Transverse colon (tissue), 4 donors: ENCODE measurements at regions not wholly inside any gene's neighbourhood (a gene's known extent, or its start where the extent isn't known, plus 50 kb on each side); places are given as distances from the start of the nearest gene placed in this dataset.

Experiments
- DNase-seq: peaks from one replicate; pipeline ENCODE4 v3.0.0-alpha.2; 2019
- H3K27ac ChIP-seq, 4 donors: fragments of 200-600 bp; sonication (generic); 2 replicates each; pipeline ENCODE4 v1.5.1; 2016 to 2018; ENCODE audit warnings: inconsistent platforms in 4 of 4
- H3K27me3 ChIP-seq: fragments of 200-600 bp; sonication (generic); 2 replicates; pipeline ENCODE4 v1.5.1; 2017; ENCODE audit warnings: inconsistent platforms
- H3K36me3 ChIP-seq, 4 donors: fragments of 200-600 bp; sonication (generic); 2 replicates each; pipeline ENCODE4 v1.5.1; 2017 to 2019; ENCODE audit warnings: inconsistent platforms in 4 of 4
- H3K4me1 ChIP-seq, 4 donors: fragments of 200-600 bp; sonication (generic); 2 replicates each; pipeline ENCODE4 v1.5.1; 2017 to 2020; ENCODE audit warnings: inconsistent platforms in 4 of 4
- H3K4me3 ChIP-seq, 4 donors: fragments of 200-600 bp; sonication (generic); 1 replicate in 1 of 4; 2 replicates in 3 of 4; pipeline versions ENCODE4 v1.5.1 to v1.6.1; 2017 to 2019; ENCODE audit warnings: inconsistent platforms in 4 of 4
- H3K9me3 ChIP-seq, 2 donors: fragments of 200-600 bp; sonication (generic); 2 replicates each; pipeline ENCODE4 v1.5.1; 2017 to 2019; ENCODE audit warnings: inconsistent platforms in 2 of 2
- EP300 ChIP-seq: sonication (generic); formaldehyde crosslinking; IDR thresholded peaks from one replicate; pipeline ENCODE4 v1.6.1; 2017; ENCODE audit warnings: antibody characterized with exemption, low read depth
- POLR2A ChIP-seq: fragments of 450-650 bp; IDR thresholded peaks from one replicate; pipeline ENCODE4 v1.6.1; 2016; ENCODE audit warnings: antibody characterized with exemption, mild to moderate bottlenecking, moderate library complexity
- POLR2AphosphoS5 ChIP-seq, 3 donors: sonication (generic); formaldehyde crosslinking; IDR thresholded peaks; one replicate each; pipeline ENCODE4 v1.6.1; 2016; ENCODE audit warnings: antibody characterized with exemption in 3 of 3
- WGBS, 2 donors: methylation state at CpG; one replicate each; pipeline ENCODE4 v1.1.5; 2018; ENCODE audit warnings: low coverage in 1 of 2; 5-methylcytosine and 5-hydroxymethylcytosine counted together
- in situ Hi-C, 4 donors: fragments of 200-750 bp; cut with MboI; loops; one replicate each; pipeline versions ENCODE4 v1.15.0 to v1.15.1; 2017; ENCODE audit warnings: low sequenced_read_pairs in 3 of 4, low pct_ligation_motif_present in 1 of 4, low pct_unique_long_range_greater_than_20kb in 1 of 4
- intact Hi-C: fragments of 100-400 bp; cut with DNase I; formaldehyde crosslinking; loops from one replicate; pipeline ENCODE4 v1.15.1; 2023; ENCODE audit warnings: low total_unique reads
- TF ChIP-seq, protein P1 (sequence below), 5 experiments: fragments of 200-600 bp in 3 of 5; fragments of 450-650 bp in 2 of 5; sonication (generic) in 3 of 5; IDR thresholded peaks; 1 replicate in 2 of 5; 2 replicates in 3 of 5; pipeline ENCODE4 v1.5.1; 2016 to 2017; ENCODE audit warnings: antibody characterized with exemption in 5 of 5, inconsistent platforms in 3 of 5, mild to moderate bottlenecking in 2 of 5, moderate library complexity in 1 of 5

DNA sequence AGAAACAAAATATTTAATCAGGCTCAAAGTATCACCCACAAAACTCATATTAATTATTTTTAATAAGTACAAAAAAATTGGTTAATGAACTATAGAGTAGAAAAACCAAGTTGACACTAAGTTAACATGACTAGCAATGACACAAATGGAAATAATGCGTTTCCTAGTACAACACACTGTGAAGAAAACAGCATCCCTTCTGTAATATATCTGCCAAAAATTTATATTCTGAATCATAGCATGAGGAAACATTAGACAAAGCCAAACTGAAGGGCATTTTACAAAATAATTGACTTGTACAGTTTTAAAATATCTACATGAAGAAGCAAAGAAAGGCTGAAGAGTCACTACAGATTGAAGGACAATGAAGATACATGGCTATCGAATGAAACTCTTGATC lies 477.6 kb upstream of the INTU start:
- in situ Hi-C loops = no loop called here
- H3K4me1 ChIP-seq = no peaks in the 10 kb centered on the region
- H3K36me3 ChIP-seq = no peaks in the 10 kb centered on the region
- no peak for TF ChIP-seq POLR2AphosphoS5 (IDR thresholded peaks at IDR 0.05)
- TF ChIP-seq, protein P1, sequence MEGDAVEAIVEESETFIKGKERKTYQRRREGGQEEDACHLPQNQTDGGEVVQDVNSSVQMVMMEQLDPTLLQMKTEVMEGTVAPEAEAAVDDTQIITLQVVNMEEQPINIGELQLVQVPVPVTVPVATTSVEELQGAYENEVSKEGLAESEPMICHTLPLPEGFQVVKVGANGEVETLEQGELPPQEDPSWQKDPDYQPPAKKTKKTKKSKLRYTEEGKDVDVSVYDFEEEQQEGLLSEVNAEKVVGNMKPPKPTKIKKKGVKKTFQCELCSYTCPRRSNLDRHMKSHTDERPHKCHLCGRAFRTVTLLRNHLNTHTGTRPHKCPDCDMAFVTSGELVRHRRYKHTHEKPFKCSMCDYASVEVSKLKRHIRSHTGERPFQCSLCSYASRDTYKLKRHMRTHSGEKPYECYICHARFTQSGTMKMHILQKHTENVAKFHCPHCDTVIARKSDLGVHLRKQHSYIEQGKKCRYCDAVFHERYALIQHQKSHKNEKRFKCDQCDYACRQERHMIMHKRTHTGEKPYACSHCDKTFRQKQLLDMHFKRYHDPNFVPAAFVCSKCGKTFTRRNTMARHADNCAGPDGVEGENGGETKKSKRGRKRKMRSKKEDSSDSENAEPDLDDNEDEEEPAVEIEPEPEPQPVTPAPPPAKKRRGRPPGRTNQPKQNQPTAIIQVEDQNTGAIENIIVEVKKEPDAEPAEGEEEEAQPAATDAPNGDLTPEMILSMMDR (IDR thresholded peaks at IDR 0.05) = no peak
- TF ChIP-seq POLR2A = no peak
- no peak for TF ChIP-seq EP300
- no peaks in the 10 kb centered on the region for H3K27me3 ChIP-seq
- H3K9me3 ChIP-seq = peaks cover 0 to 7% of the 10 kb centered on the region in 2 donors
- intact Hi-C loops = no loop called here
- 81 to 84% methylated on average over 2 of the region's 2 CpGs for WGBS, 2 donors
- H3K27ac ChIP-seq = no peak overlapping the region
- H3K4me3 ChIP-seq = no peak overlapping the region
- no peak for DNase-seq

GRCh38 chr4:127155555-127155954 lies 477.2 kb upstream of the INTU start:
- Histone ChIP-seq H3K4me1 (no peaks in the 10 kb centered on the region), H3K27me3 (no peaks in the 10 kb centered on the region), H3K4me3 (no peak overlapping the region), H3K36me3 (no peaks in the 10 kb centered on the region), H3K9me3 (peaks cover 0 to 7% of the 10 kb centered on the region in 2 donors), H3K27ac (no peak overlapping the region)
- TF ChIP-seq EP300 (no peak), POLR2AphosphoS5 (IDR thresholded peaks at IDR 0.05) (no peak), POLR2A (no peak)
- TF ChIP-seq, protein P1 (IDR thresholded peaks at IDR 0.05) = no peak
- no peak for DNase-seq
- WGBS, 2 donors = 13 to 30% methylated on average over 1 of the region's 1 CpG
- intact Hi-C loops (no loop called here), in situ Hi-C loops (no loop called here)

DNA sequence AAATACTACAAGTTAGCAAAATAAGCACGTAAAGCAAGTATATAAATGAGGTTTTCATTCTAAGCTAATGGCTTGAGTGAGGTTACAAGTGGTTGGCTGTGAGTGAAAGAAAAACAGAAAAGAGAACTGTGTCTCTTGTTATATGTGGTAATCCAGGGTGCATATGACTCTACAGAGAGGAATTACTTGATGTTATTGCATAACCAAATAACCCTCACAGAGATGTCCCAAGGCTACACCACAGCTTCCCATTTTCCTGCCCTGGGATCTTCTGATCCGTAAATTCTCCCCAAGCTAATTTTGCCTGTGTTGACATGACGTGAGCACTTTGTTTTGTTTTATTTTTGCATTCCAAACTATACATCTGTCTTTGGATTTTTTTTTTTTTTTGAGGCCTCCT lies 470.0 kb upstream of the INTU start:
- Histone ChIP-seq H3K4me1 (no peaks in the 10 kb centered on the region), H3K9me3 (no peaks in the 10 kb centered on the region), H3K36me3 (no peaks in the 10 kb centered on the region), H3K27ac (no peak overlapping the region), H3K4me3 (no peak overlapping the region), H3K27me3 (no peaks in the 10 kb centered on the region)
- no peak for DNase-seq
- in situ Hi-C loops (no loop called here), intact Hi-C loops (no loop called here)
- no peak for TF ChIP-seq POLR2A
- TF ChIP-seq, protein P1 (IDR thresholded peaks at IDR 0.05) = no peak
- no peak for TF ChIP-seq EP300
- WGBS, 2 donors = 47 to 58% methylated on average over 3 of the region's 3 CpGs

DNA sequence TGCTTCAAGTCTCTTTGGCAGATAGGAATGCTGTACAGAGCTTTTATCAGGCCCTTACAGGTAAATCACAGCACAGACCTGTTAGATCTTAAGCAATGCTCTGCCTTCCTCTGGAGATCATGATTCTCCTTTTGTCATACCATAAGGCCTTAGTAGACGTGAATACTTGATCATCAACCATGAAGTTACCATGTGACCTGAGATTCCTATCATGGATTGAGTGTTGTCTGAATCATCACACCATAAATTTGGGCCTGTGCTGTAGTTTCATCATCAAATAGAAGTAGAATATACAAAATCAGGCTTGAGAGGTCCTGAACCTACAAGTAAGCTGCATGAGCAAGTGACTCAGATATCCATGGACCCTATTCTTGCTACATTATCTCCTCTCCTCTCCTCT lies 466.8 kb upstream of the INTU start:
- in situ Hi-C loops = no loop called here
- Histone ChIP-seq H3K27ac (no peak overlapping the region), H3K4me1 (no peaks in the 10 kb centered on the region), H3K36me3 (no peaks in the 10 kb centered on the region), H3K9me3 (no peaks in the 10 kb centered on the region), H3K27me3 (no peaks in the 10 kb centered on the region), H3K4me3 (no peak overlapping the region)
- intact Hi-C loops = no loop called here
- DNase-seq = no peak
- TF ChIP-seq EP300 = no peak
- no peak for TF ChIP-seq POLR2A
- TF ChIP-seq, protein P1 (IDR thresholded peaks at IDR 0.05) = no peak
- no peak for TF ChIP-seq POLR2AphosphoS5 (IDR thresholded peaks at IDR 0.05)
- WGBS, 2 donors = 63 to 82% methylated on average over 1 of the region's 1 CpG
